ENCODE measurements at regions not wholly inside any gene's neighbourhood (a gene's known extent, or its start where the extent isn't known, plus 50 kb on each side); places are given as distances from the start of the nearest gene placed in this dataset.

- no peak for DNase-seq (ENCODE audit: low spot score)
- TF ChIP-seq CTCF (IDR thresholded peaks at IDR 0.05; ENCODE audit: borderline replicate concordance, control extremely low read depth, extremely low read depth, insufficient read depth, missing control alignments): no peak
Measured at GRCh38 chr6:28803337-28803709, 120.5 kb downstream of the TRIM27 start.

GRCh38 chr6:28807682-28808280 is 116.0 kb downstream of the TRIM27 start:
- no peak for DNase-seq (ENCODE audit: low spot score)
- in situ Hi-C loops (cut with MboI; ENCODE audit: low sequenced_read_pairs, unreplicated experiment): no loop called here
- no peak for TF ChIP-seq CTCF (IDR thresholded peaks at IDR 0.05; ENCODE audit: borderline replicate concordance, control extremely low read depth, extremely low read depth, insufficient read depth, missing control alignments)

More at GRCh38 chr6:28803337-28803709, 120.5 kb downstream of the TRIM27 start:
- in situ Hi-C loops (cut with MboI; ENCODE audit: low sequenced_read_pairs, unreplicated experiment): no loop called here

DNA sequence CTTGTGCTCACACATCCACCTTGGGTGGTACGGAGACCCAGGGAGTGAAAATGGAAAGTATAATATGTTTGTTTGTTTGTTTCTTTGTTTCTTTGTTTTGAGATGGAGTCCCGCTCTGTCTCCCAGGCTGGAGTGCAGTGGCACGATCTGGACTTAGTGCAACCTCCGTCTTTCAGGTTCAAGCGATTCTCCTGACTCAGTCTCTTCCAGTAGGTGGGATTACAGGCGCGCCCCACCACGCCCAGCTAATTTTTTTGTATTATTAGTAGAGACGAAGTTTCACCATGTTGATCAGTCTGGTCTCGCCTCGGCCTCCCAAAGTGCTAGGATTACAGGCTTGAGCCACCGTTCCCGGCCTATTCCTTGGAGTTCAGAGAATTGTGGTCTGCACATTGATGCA is 115.4 kb downstream of the TRIM27 start:
- TF ChIP-seq CTCF (IDR thresholded peaks at IDR 0.05; ENCODE audit: borderline replicate concordance, control extremely low read depth, extremely low read depth, insufficient read depth, missing control alignments): no peak
- DNase-seq (ENCODE audit: low spot score): no peak
- in situ Hi-C loops (cut with MboI; ENCODE audit: low sequenced_read_pairs, unreplicated experiment): no loop called here

DNA sequence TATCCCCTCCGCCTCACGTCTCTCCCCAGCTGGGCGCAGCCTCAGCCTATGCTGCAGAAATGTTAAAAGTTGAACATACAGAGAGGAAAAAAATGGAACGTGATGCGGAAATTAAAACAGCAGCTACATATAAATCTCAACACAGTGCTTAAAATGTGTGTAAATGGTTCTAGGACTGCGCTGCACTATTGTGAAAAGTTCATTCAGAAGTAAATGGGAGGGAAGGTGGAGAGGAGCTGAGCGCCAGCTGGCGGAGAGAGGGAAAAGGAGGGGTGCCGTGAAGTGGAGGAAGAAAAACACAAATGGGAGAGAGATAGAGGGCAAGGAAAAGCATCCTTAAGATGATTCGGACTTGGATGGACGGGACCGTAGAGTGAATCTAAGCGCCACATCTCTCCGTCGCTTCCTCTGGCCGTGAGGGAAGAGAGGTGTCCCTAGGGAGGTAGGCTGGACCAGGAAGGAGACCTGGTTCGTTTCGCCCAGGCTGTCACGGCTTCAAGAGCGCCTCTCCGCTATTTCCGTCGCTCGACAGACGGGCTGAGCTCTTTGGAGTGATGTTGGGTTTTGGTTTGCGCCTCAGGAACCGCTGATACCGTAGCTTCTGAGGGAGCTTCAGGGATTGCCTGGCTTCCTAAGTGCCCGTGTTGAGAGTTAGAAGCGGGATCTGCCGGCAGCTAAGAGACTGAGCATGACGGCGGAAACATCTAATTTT is 113.7 kb downstream of the TRIM27 start:
- in situ Hi-C loops (cut with MboI; ENCODE audit: low sequenced_read_pairs, unreplicated experiment): no loop called here
- DNase-seq (ENCODE audit: low spot score): no peak
- no peak for TF ChIP-seq CTCF (IDR thresholded peaks at IDR 0.05; ENCODE audit: borderline replicate concordance, control extremely low read depth, extremely low read depth, insufficient read depth, missing control alignments)

GRCh38 chr6:28810659-28811053 is 113.1 kb downstream of the TRIM27 start:
- no peak for TF ChIP-seq CTCF (IDR thresholded peaks at IDR 0.05; ENCODE audit: borderline replicate concordance, control extremely low read depth, extremely low read depth, insufficient read depth, missing control alignments)
- no peak for DNase-seq (ENCODE audit: low spot score)
- in situ Hi-C loops (cut with MboI; ENCODE audit: low sequenced_read_pairs, unreplicated experiment): no loop called here

GRCh38 chr6:28811873-28812272 is 111.9 kb downstream of the TRIM27 start:
- DNase-seq (ENCODE audit: low spot score): no peak
- TF ChIP-seq CTCF (IDR thresholded peaks at IDR 0.05; ENCODE audit: borderline replicate concordance, control extremely low read depth, extremely low read depth, insufficient read depth, missing control alignments): no peak
- in situ Hi-C loops (cut with MboI; ENCODE audit: low sequenced_read_pairs, unreplicated experiment): no loop called here

Data from GM13976 (cell line).